ENCODE measurements at regions not wholly inside any gene's neighbourhood (a gene's known extent, or its start where the extent isn't known, plus 50 kb on each side); places are given as distances from the start of the nearest gene placed in this dataset.

DNA sequence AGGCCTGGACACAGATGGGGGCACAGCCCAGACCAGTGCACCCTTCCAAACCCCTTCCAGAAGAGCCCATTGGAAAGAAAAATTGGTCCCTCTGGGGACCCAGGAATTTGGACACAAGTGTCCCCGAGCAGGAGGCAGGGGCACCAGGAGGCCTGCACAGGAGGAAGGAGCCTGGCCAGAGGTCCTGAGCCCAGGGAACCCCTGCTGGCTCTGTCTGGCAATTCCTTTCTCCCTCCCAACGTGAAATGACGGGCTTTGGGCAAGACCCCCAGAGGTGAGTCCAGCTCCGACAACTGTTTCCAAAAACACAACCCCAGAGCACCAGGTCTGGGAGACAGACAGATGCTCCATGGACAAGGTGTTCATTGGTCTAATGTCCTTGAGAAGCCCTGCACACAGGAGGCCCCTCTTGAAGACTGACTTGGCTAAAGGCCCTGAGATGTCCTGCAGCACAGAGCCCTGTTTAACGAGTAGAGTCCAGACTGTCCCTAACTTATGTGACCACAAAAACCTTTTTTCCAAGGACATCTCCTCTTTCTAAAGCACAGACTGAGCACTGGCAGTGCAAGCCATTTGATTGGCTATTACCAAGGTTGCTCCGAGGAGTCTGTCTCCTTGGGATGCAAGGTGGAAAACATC lies 150.7 kb downstream of the OAT start:
- ChIA-PET CTCF (no interaction called here), POLR2A (ENCODE audit: unreplicated experiment) (no interaction called here)
- DNase-seq: no peak
- Histone ChIP-seq H3K79me2 (ENCODE audit: low read length) (no peaks in the 10 kb centered on the region), H3K9me3 (ENCODE audit: low read length) (no peaks in the 10 kb centered on the region), H3F3A (ENCODE audit: low read length, unreplicated experiment) (no peaks in the 10 kb centered on the region), H3K9ac (ENCODE audit: low read length) (no peak overlapping the region), H4K20me1 (ENCODE audit: low read length) (no peaks in the 10 kb centered on the region), H3K4me3 (ENCODE audit: low read length) (no peak overlapping the region), H2AFZ (ENCODE audit: low read length) (no peak overlapping the region), H3K27ac (ENCODE audit: low read length) (no peak overlapping the region), H3K27me3 (ENCODE audit: low read length) (0 out of 2 replicates have a peak, but pooled peaks cover 1% of the 10 kb centered on the region), H3K4me2 (ENCODE audit: low read length) (no peak overlapping the region), H3K9me2 (replicated peaks; ENCODE audit: low read length) (no peaks in the 10 kb centered on the region), H3K4me1 (ENCODE audit: insufficient read depth, low read length) (peaks cover 8% of the 10 kb centered on the region; the same call in 1 of the 2 replicates), H3K36me3 (ENCODE audit: low read depth, low read length) (no peaks in the 10 kb centered on the region)
- ATAC-seq: no peak
- no peak for TF ChIP-seq CTCF (conservative IDR thresholded peaks at IDR 0.05; ENCODE audit: low read depth, low read length)
- no peak for TF ChIP-seq EZH2 (IDR thresholded peaks at IDR 0.05; ENCODE audit: low read length, unreplicated experiment)
- no peak for TF ChIP-seq EZH2phosphoT487 (IDR thresholded peaks at IDR 0.05; ENCODE audit: borderline replicate concordance, low read length)
- BruUV-seq (replicated peaks): no TSS peak
- intact Hi-C loops (cut with micrococcal nuclease): no loop called here

GRCh38 chr10:124267231-124267885 lies 151.4 kb downstream of the OAT start:
- no TSS peak for BruUV-seq (replicated peaks)
- ChIA-PET POLR2A (ENCODE audit: unreplicated experiment) (no interaction called here), CTCF (no interaction called here)
- ATAC-seq (no peak), DNase-seq (no peak)
- H3K9me2 ChIP-seq (replicated peaks; ENCODE audit: low read length): no peaks in the 10 kb centered on the region
- H3K27ac ChIP-seq (ENCODE audit: low read length): no peak overlapping the region
- H3K4me1 ChIP-seq (ENCODE audit: insufficient read depth, low read length): peaks cover 8% of the 10 kb centered on the region; the same call in 1 of the 2 replicates
- intact Hi-C loops (cut with micrococcal nuclease): no loop called here
- no peaks in the 10 kb centered on the region for H3K9me3 ChIP-seq (ENCODE audit: low read length)
- no peaks in the 10 kb centered on the region for H3F3A ChIP-seq (ENCODE audit: low read length, unreplicated experiment)
- no peak for TF ChIP-seq CTCF (conservative IDR thresholded peaks at IDR 0.05; ENCODE audit: low read depth, low read length)
- no peak for TF ChIP-seq EZH2 (IDR thresholded peaks at IDR 0.05; ENCODE audit: low read length, unreplicated experiment)
- no peak for TF ChIP-seq EZH2phosphoT487 (IDR thresholded peaks at IDR 0.05; ENCODE audit: borderline replicate concordance, low read length)
- no peak overlapping the region for H3K9ac ChIP-seq (ENCODE audit: low read length)
- H3K27me3 ChIP-seq (ENCODE audit: low read length): 0 out of 2 replicates have a peak, but pooled peaks cover 8% of the 10 kb centered on the region
- H3K79me2 ChIP-seq (ENCODE audit: low read length): no peaks in the 10 kb centered on the region
- H2AFZ ChIP-seq (ENCODE audit: low read length): no peak overlapping the region
- H4K20me1 ChIP-seq (ENCODE audit: low read length): no peaks in the 10 kb centered on the region
- no peak overlapping the region for H3K4me2 ChIP-seq (ENCODE audit: low read length)
- H3K4me3 ChIP-seq (ENCODE audit: low read length): no peak overlapping the region
- H3K36me3 ChIP-seq (ENCODE audit: low read depth, low read length): no peaks in the 10 kb centered on the region
